ENCODE measurements at regions not wholly inside any gene's neighbourhood (a gene's known extent, or its start where the extent isn't known, plus 50 kb on each side); places are given as distances from the start of the nearest gene placed in this dataset.

- TF ChIP-seq CTCF (conservative IDR thresholded peaks at IDR 0.05; ENCODE audit: low read length) (no peak), EZH2phosphoT487 (IDR thresholded peaks at IDR 0.05; ENCODE audit: borderline replicate concordance) (no peak)
Measured at GRCh38 chr13:79197933-79198332, 208.1 kb downstream of the RBM26 start.
